Stomach smooth muscle (tissue), 2 donors: ENCODE measurements at regions not wholly inside any gene's neighbourhood (a gene's known extent, or its start where the extent isn't known, plus 50 kb on each side); places are given as distances from the start of the nearest gene placed in this dataset.
"Not testable (repeated sequence)": the region's sequence is repeated elsewhere in the genome, so short reads cannot be mapped to it uniquely, and the experiment has no call there.

Source experiments
- H3K27ac ChIP-seq: one replicate; pipeline ENCODE4 v1.7.0; 2013; ENCODE audit warnings: mild to moderate bottlenecking, low read length, inconsistent platforms
- H3K27me3 ChIP-seq, 2 donors: one replicate each; pipeline ENCODE4 v1.7.0; 2013; ENCODE audit warnings: low read length in 2 of 2; ENCODE audit not compliant: insufficient read depth in 2 of 2, control insufficient read depth in 1 of 2
- H3K36me3 ChIP-seq, 2 donors: one replicate each; pipeline ENCODE4 v1.7.0; 2013; ENCODE audit warnings: low read length in 2 of 2; ENCODE audit not compliant: control insufficient read depth in 2 of 2, insufficient read depth in 2 of 2
- H3K4me1 ChIP-seq: one replicate; pipeline ENCODE4 v1.7.0; 2013; ENCODE audit warnings: low read length; ENCODE audit not compliant: control insufficient read depth, insufficient read depth
- H3K4me3 ChIP-seq, 2 donors: one replicate each; pipeline ENCODE4 v1.7.0; 2013; ENCODE audit warnings: low read length in 2 of 2
- H3K9ac ChIP-seq, 2 donors: one replicate each; pipeline ENCODE4 v1.7.0; 2013; ENCODE audit warnings: low read length in 2 of 2, mild to moderate bottlenecking in 1 of 2
- H3K9me3 ChIP-seq, 2 donors: one replicate each; pipeline ENCODE4 v1.7.0; 2013; ENCODE audit warnings: low read length in 2 of 2; ENCODE audit not compliant: control insufficient read depth in 2 of 2
- donor health status: healthy.
- donor health status: Pancreatic carcinoma.

- H3K36me3 ChIP-seq, result no peaks in the 10 kb centered on the region
Observed at GRCh38 chr9:108750661-108751215, 105.0 kb downstream of the ACTL7B start.

GRCh38 chr9:108748776-108749175 lies 107.0 kb downstream of the ACTL7B start:
- Histone ChIP-seq H3K4me1 (peaks cover 3% of the 10 kb centered on the region), H3K4me3 (no peak overlapping the region), H3K27ac (no peak overlapping the region), H3K9ac (no peak overlapping the region), H3K27me3 (no peaks in the 10 kb centered on the region), H3K9me3 (no peaks in the 10 kb centered on the region), H3K36me3 (no peaks in the 10 kb centered on the region)

More at GRCh38 chr9:108750661-108751215, 105.0 kb downstream of the ACTL7B start:
- no peak overlapping the region for H3K4me3 ChIP-seq
- no peaks in the 10 kb centered on the region for H3K4me1 ChIP-seq
- no peaks in the 10 kb centered on the region for H3K27me3 ChIP-seq
- H3K9ac ChIP-seq, result no peak overlapping the region
- H3K9me3 ChIP-seq, result no peaks in the 10 kb centered on the region
- H3K27ac ChIP-seq, result no peak overlapping the region

- no peak overlapping the region for H3K9ac ChIP-seq
- no peak overlapping the region for H3K4me3 ChIP-seq
- H3K9me3 ChIP-seq, result no peaks in the 10 kb centered on the region
- no peak overlapping the region for H3K27ac ChIP-seq
- H3K27me3 ChIP-seq, result no peaks in the 10 kb centered on the region
- H3K4me1 ChIP-seq, result peaks cover 4% of the 10 kb centered on the region
- H3K36me3 ChIP-seq, result no peaks in the 10 kb centered on the region
Observed at GRCh38 chr9:108746864-108747263, 108.9 kb downstream of the ACTL7B start.

GRCh38 chr9:108746001-108746400 lies 109.8 kb downstream of the ACTL7B start:
- H3K4me1 ChIP-seq, result peaks cover 4% of the 10 kb centered on the region
- no peak overlapping the region for H3K27ac ChIP-seq
- H3K9me3 ChIP-seq, result no peaks in the 10 kb centered on the region
- no peak overlapping the region for H3K4me3 ChIP-seq
- no peak overlapping the region for H3K9ac ChIP-seq
- no peaks in the 10 kb centered on the region for H3K36me3 ChIP-seq
- no peaks in the 10 kb centered on the region for H3K27me3 ChIP-seq

- Histone ChIP-seq H3K27ac (no peak overlapping the region), H3K4me1 (peaks cover 4% of the 10 kb centered on the region), H3K9ac (no peak overlapping the region), H3K4me3 (no peak overlapping the region), H3K9me3 (no peaks in the 10 kb centered on the region), H3K27me3 (no peaks in the 10 kb centered on the region), H3K36me3 (no peaks in the 10 kb centered on the region)
Observed at GRCh38 chr9:108744641-108745040, 111.1 kb downstream of the ACTL7B start.

- H3K27me3 ChIP-seq, result no peaks in the 10 kb centered on the region
- no peak overlapping the region for H3K9ac ChIP-seq
- H3K4me3 ChIP-seq, result no peak overlapping the region
- H3K36me3 ChIP-seq, result no peaks in the 10 kb centered on the region
- no peak overlapping the region for H3K27ac ChIP-seq
- H3K4me1 ChIP-seq, result peaks cover 4% of the 10 kb centered on the region
- H3K9me3 ChIP-seq, result no peaks in the 10 kb centered on the region
Observed at GRCh38 chr9:108743901-108744371, 111.8 kb downstream of the ACTL7B start.

- Histone ChIP-seq H3K9me3 (no peaks in the 10 kb centered on the region), H3K4me1 (peaks cover 4% of the 10 kb centered on the region), H3K27ac (no peak overlapping the region)
Observed at GRCh38 chr9:108743416-108743815, 112.4 kb downstream of the ACTL7B start.

GRCh38 chr9:108742191-108742590 lies 113.6 kb downstream of the ACTL7B start:
- H3K4me1 ChIP-seq, result peaks cover 4% of the 10 kb centered on the region
- H3K9ac ChIP-seq, result no peak overlapping the region
- no peaks in the 10 kb centered on the region for H3K9me3 ChIP-seq
- no peaks in the 10 kb centered on the region for H3K36me3 ChIP-seq
- H3K27ac ChIP-seq, result no peak overlapping the region
- H3K27me3 ChIP-seq, result no peaks in the 10 kb centered on the region
- H3K4me3 ChIP-seq, result no peak overlapping the region

More at GRCh38 chr9:108743416-108743815, 112.4 kb downstream of the ACTL7B start:
- Histone ChIP-seq H3K9ac (no peak overlapping the region), H3K36me3 (no peaks in the 10 kb centered on the region), H3K4me3 (no peak overlapping the region), H3K27me3 (no peaks in the 10 kb centered on the region)

- H3K4me1 ChIP-seq, H3K9ac ChIP-seq, H3K9me3 ChIP-seq, H3K36me3 ChIP-seq, H3K27ac ChIP-seq, H3K27me3 ChIP-seq, H3K4me3 ChIP-seq: not testable (repeated sequence)
Observed at GRCh38 chr9:108731292-108731691, 124.5 kb downstream of the ACTL7B start.

- Histone ChIP-seq H3K4me3 (no peak overlapping the region), H3K9me3 (no peaks in the 10 kb centered on the region), H3K27me3 (no peaks in the 10 kb centered on the region), H3K9ac (no peak overlapping the region), H3K36me3 (no peaks in the 10 kb centered on the region), H3K27ac (no peak overlapping the region), H3K4me1 (no peaks in the 10 kb centered on the region)
Observed at GRCh38 chr9:108727580-108728111, 128.1 kb downstream of the ACTL7B start.

- Histone ChIP-seq H3K36me3 (no peaks in the 10 kb centered on the region), H3K4me1 (no peaks in the 10 kb centered on the region), H3K9me3 (no peaks in the 10 kb centered on the region), H3K27ac (no peak overlapping the region), H3K27me3 (no peaks in the 10 kb centered on the region), H3K4me3 (no peak overlapping the region), H3K9ac (no peak overlapping the region)
Observed at GRCh38 chr9:108724652-108725051, 131.1 kb downstream of the ACTL7B start.
